NCI-H146 (cell line): ENCODE measurements at regions not wholly inside any gene's neighbourhood (a gene's known extent, or its start where the extent isn't known, plus 50 kb on each side); places are given as distances from the start of the nearest gene placed in this dataset.
"Not testable (repeated sequence)": the region's sequence is repeated elsewhere in the genome, so short reads cannot be mapped to it uniquely, and the experiment has no call there.

Experiments
- DNase-seq: peaks from one replicate; lab custom pipeline; 2025; lab: John Stamatoyannopoulos, UW

DNA sequence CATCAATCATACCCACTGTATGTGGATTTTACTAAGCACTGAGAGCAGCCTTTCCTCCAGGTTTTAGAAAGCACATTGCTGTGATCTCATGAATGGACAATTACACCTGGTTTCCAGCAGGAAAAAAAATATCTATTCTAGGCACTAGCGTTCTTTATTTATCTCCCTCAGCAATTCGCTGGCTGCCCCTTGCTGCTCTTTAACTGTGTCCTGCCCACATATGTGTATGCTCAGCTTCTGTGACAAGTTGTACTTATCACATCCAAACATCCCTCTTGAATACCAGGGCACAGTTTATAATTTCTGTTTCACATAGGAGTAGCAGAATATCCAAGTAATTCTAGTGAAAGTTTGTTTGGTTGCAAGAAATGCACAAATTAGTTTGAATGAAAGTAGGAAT is 146.8 kb downstream of the USP46 start:
- no peak for DNase-seq

DNA sequence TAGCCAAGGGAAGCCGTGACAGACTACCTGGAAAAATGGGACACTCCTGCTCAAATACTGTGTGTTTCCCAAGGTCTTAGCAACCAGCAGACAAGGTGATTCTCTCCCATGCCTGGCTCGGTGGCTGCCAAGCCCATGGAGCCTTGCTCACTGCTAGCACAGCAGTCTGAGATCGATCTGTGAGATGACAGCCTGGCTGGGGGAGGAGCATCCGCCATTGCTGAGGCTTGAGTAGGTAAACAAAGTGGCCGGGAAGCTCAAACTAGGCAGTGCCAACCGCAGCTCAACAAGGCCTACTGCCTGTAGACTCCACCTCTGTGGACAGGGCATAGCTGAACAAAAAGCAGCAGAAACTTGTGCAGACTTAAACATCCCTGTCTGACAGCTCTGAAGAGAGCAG is 137.0 kb downstream of the USP46 start:
- DNase-seq, result not testable (repeated sequence)

DNA sequence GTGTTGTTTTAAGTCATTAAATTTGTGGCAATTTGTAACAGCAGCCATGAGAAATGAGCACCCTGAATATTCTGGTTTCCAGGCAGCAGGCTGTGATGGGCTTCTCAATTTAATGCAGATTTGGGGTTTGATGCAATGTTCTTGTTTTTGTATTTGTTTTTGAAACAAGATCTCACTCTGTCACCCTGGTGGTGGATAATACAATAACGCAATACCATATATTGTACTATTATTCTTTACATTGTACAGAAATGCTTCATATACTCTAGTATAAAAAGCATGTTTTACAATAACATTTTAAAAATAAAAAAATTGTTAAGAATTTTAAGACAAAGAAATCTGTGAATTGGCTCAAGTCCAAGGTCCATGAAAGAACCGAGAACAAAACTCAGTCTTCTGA is 129.1 kb downstream of the USP46 start:
- no peak for DNase-seq

DNA sequence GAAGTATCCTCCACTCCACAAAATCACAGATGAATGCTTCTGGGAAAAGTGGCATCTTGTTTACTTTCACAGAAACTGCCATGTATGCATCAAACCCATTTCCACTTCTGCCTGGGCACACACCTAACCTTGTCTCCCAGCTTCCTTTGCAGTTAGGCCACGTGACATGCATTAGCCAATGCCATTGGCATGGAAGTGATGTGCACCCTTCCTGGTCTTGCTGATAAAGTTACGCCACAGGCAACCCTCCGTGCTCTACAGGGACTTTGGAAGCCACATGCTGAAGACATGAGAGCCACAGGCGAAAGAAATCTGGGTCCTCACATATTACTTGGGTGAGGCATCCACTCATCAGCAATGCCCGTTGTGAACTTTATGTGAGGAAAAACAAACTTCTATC is 123.3 kb downstream of the USP46 start:
- DNase-seq, result no peak
